Neural crest cell (in vitro differentiated cells): ENCODE measurements at regions not wholly inside any gene's neighbourhood (a gene's known extent, or its start where the extent isn't known, plus 50 kb on each side); places are given as distances from the start of the nearest gene placed in this dataset.

Source experiments
- DNase-seq: peaks from one replicate; pipeline ENCODE4 v3.0.0; 2021; ENCODE audit warnings: low read depth, mixed read lengths, low spot score
- H3K27ac Mint-ChIP-seq: one replicate; pipeline ENCODE4 v1.8.0; 2021; ENCODE audit warnings: mild to moderate bottlenecking, mixed read lengths; ENCODE audit not compliant: unreplicated experiment
- H3K27me3 Mint-ChIP-seq: 2 replicates; pipeline ENCODE4 v1.8.0; 2021; ENCODE audit warnings: low read depth, mild to moderate bottlenecking, mixed read lengths
- H3K36me3 Mint-ChIP-seq: 2 replicates; pipeline ENCODE4 v1.8.0; 2021; ENCODE audit warnings: low read depth, mild to moderate bottlenecking, mixed read lengths
- H3K4me1 Mint-ChIP-seq: 2 replicates; pipeline ENCODE4 v1.8.0; 2021; ENCODE audit warnings: mixed read lengths
- H3K4me3 Mint-ChIP-seq: one replicate; pipeline ENCODE4 v1.8.0; 2021; ENCODE audit warnings: mild to moderate bottlenecking, mixed read lengths
- H3K9me3 Mint-ChIP-seq: 2 replicates; pipeline ENCODE4 v1.8.0; 2021; ENCODE audit warnings: mixed read lengths
- TF ChIP-seq, protein P1 (sequence below): fragments of 200-600 bp; sonication (generic); conservative IDR thresholded peaks from 2 replicates; pipeline ENCODE4 v1.5.0; 2021; ENCODE audit warnings: antibody characterized with exemption, mild to moderate bottlenecking

DNA sequence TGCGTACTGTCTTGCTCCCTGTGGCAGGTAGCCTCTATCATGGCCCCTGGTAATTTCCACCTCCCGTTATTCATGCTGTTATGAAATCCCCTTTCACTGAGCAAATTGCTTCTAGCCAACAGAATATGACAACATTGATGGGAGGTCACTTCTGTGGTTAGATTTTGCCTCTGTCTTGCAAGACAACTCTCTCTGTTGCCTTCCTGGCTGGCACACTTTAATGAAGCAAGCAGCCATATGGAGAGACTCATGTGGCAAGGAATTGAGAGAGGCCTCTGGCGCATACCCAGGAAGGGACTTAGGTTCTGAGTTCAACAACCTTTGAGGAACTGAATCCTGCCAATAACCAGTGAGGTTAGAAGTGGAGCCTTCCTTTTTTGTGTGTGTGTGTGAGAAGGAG is 51.8 kb upstream of the GPRC5B start:
- TF ChIP-seq, protein P1, sequence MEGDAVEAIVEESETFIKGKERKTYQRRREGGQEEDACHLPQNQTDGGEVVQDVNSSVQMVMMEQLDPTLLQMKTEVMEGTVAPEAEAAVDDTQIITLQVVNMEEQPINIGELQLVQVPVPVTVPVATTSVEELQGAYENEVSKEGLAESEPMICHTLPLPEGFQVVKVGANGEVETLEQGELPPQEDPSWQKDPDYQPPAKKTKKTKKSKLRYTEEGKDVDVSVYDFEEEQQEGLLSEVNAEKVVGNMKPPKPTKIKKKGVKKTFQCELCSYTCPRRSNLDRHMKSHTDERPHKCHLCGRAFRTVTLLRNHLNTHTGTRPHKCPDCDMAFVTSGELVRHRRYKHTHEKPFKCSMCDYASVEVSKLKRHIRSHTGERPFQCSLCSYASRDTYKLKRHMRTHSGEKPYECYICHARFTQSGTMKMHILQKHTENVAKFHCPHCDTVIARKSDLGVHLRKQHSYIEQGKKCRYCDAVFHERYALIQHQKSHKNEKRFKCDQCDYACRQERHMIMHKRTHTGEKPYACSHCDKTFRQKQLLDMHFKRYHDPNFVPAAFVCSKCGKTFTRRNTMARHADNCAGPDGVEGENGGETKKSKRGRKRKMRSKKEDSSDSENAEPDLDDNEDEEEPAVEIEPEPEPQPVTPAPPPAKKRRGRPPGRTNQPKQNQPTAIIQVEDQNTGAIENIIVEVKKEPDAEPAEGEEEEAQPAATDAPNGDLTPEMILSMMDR, result no peak
- Mint-ChIP-seq H3K27ac (no peak overlapping the region), H3K36me3 (no peaks in the 10 kb centered on the region), H3K9me3 (peaks cover 3% of the 10 kb centered on the region), H3K4me1 (no peaks in the 10 kb centered on the region), H3K4me3 (no peak overlapping the region), H3K27me3 (peaks cover 10% of the 10 kb centered on the region)
- no peak for DNase-seq

DNA sequence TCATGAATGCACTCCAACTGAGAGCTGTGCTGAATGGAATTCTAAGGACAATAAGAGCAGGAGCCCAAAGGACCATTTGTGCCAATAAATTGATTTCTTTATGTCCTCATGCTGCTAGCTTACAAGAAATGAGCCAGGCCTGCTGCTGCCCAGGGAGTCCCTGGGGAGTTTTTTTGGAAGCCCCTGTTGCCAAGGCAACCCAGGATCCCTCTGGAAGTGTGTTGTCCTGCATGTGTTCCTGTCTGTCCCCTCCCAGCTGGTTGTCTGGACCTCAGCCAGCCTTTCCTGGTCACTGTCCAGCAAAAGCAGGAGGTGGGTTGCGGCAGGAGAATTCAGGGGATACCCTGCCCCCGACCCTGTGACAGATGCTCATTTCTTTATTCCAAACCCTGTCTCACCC is 51.0 kb upstream of the GPRC5B start:
- Mint-ChIP-seq H3K4me1 (no peaks in the 10 kb centered on the region), H3K36me3 (no peaks in the 10 kb centered on the region), H3K4me3 (no peak overlapping the region), H3K27ac (no peak overlapping the region), H3K9me3 (peaks cover 3% of the 10 kb centered on the region), H3K27me3 (peaks cover 11% of the 10 kb centered on the region)
- TF ChIP-seq, protein P1, result no peak
- DNase-seq, result no peak
